ENCODE measurements at regions not wholly inside any gene's neighbourhood (a gene's known extent, or its start where the extent isn't known, plus 50 kb on each side); places are given as distances from the start of the nearest gene placed in this dataset.

DNA sequence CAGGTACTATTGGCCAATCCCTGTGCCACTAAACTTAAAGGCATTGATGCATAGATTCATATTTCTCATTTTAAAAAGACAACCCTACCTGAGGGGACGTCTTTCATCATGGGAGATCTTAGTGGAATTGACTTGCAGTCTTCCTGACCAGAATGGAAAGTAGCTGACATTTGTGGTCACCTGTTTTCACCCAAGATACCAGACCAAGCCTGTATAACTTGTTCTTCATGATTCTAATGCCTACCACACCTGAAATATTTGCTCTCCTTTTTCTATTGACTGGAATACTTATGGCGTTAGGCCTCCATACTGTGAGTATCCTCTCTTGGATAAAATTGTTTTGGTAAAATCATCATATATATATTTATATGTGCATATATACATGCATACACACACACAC, 54.7 kb upstream of the XCR1 start:
- no peak overlapping the region for H3K9ac ChIP-seq (ENCODE audit: insufficient read depth in 1 of 2, low read depth in 2 of 2, low read length in 2 of 2)
- FAIRE-seq (no peak), ATAC-seq (no peak), DNase-seq (ENCODE audit: extremely low read depth in 1 of 4, low spot score in 3 of 4) (no peak)
- no peak overlapping the region for H3K4me3 ChIP-seq
- H3K9me1 ChIP-seq (ENCODE audit: control insufficient read depth, insufficient read depth, low read length) = no peaks in the 10 kb centered on the region
- H3K4me2 ChIP-seq (ENCODE audit: insufficient read depth, low read length) = no peak overlapping the region
- WGBS (ENCODE audit: insufficient coverage, low coverage, missing lambda C conversion rate) = 0% methylated on average over 2 of the region's 2 CpGs
- no peaks in the 10 kb centered on the region for H3K79me2 ChIP-seq (ENCODE audit: control insufficient read depth, insufficient read depth, low read length)
- H3K9me3 ChIP-seq (replicated peaks; ENCODE audit: control insufficient read depth, insufficient read depth, low read depth, low read length) = no peaks in the 10 kb centered on the region
- intact Hi-C loops (cut with micrococcal nuclease) = loop anchor here (10.0 kb wide), 1 partner anchor 123 kb away; the partner anchor contains the start of gene CCR1
- no peak for TF ChIP-seq ZNF707 (CRISPR knock-in tag; conservative IDR thresholded peaks at IDR 0.05)
- TF ChIP-seq SMARCB1 (IDR thresholded peaks at IDR 0.05; ENCODE audit: insufficient read length, low read depth) = no peak
- no peak for TF ChIP-seq CCAR2 (IDR thresholded peaks at IDR 0.05; ENCODE audit: low read depth, low read length)
- no peak for TF ChIP-seq EP400 (IDR thresholded peaks at IDR 0.05)
- no peak for TF ChIP-seq CTBP1 (IDR thresholded peaks at IDR 0.05; ENCODE audit: borderline replicate concordance)
- no peak for TF ChIP-seq HIVEP1 (CRISPR knock-in tag; IDR thresholded peaks at IDR 0.05)
- TF ChIP-seq ZNF175 (CRISPR knock-in tag; IDR thresholded peaks at IDR 0.05; ENCODE audit: low read depth) = no peak
- TF ChIP-seq, protein P1, sequence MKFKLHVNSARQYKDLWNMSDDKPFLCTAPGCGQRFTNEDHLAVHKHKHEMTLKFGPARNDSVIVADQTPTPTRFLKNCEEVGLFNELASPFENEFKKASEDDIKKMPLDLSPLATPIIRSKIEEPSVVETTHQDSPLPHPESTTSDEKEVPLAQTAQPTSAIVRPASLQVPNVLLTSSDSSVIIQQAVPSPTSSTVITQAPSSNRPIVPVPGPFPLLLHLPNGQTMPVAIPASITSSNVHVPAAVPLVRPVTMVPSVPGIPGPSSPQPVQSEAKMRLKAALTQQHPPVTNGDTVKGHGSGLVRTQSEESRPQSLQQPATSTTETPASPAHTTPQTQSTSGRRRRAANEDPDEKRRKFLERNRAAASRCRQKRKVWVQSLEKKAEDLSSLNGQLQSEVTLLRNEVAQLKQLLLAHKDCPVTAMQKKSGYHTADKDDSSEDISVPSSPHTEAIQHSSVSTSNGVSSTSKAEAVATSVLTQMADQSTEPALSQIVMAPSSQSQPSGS (CRISPR knock-in tag; IDR thresholded peaks at IDR 0.05) = no peak
- TF ChIP-seq TBL1XR1 (IDR thresholded peaks at IDR 0.05; ENCODE audit: low read length in 2 of 2) = no peak
- TF ChIP-seq HDAC6 (IDR thresholded peaks at IDR 0.05; ENCODE audit: low read depth, low read length) = no peak
- H3K27me3 ChIP-seq (ENCODE audit: control insufficient read depth in 2 of 2, insufficient read depth in 2 of 2, low read length in 2 of 2) = peaks cover 3 to 7% of the 10 kb centered on the region in 2 experiments; a peak in 3 of 5 replicates
- CTCF ChIA-PET (ENCODE audit: low intra/inter-chr PET ratio) = interaction anchor here (7.4 kb wide), 1 partner anchor 144 kb away, joined by 123 read pairs; no protein-coding TSS in a partner anchor
- in situ Hi-C loops (cut with MboI) = loop anchor here (10.0 kb wide), 1 partner anchor 1047 kb away; no protein-coding TSS in a partner anchor
- no peaks in the 10 kb centered on the region; a peak in 1 of 5 replicates for H3K4me1 ChIP-seq (replicated peaks in 1 of 2; ENCODE audit: control insufficient read depth in 2 of 2, insufficient read depth in 2 of 2, low read length in 2 of 2)
- POLR2A ChIA-PET = interaction anchor here (0.9 kb wide), 1 partner anchor 323 kb away, joined by 3 read pairs; no protein-coding TSS in a partner anchor
- no peak overlapping the region for H3K27ac ChIP-seq (ENCODE audit: extremely low read depth, low read depth, low read length)
- H2AFZ ChIP-seq (ENCODE audit: low read depth, low read length) = no peak overlapping the region
- BruUV-seq (replicated peaks) = no TSS peak
- H4K20me1 ChIP-seq (replicated peaks; ENCODE audit: control insufficient read depth, insufficient read depth, low read length) = no peaks in the 10 kb centered on the region
- no peaks in the 10 kb centered on the region for H3K36me3 ChIP-seq (ENCODE audit: control insufficient read depth, insufficient read depth, low read length)
